PC-3 (cell line): ENCODE measurements at regions not wholly inside any gene's neighbourhood (a gene's known extent, or its start where the extent isn't known, plus 50 kb on each side); places are given as distances from the start of the nearest gene placed in this dataset.

Experiments used
- CTCF ChIP-seq: fragments of 300-600 bp; sonication (generic); conservative IDR thresholded peaks from 2 replicates; pipeline ENCODE4 v1.5.1; 2017; ENCODE audit warnings: antibody characterized with exemption, low read depth, mild to moderate bottlenecking, low read length
- EZH2phosphoT487 ChIP-seq: fragments of 300-600 bp; sonication (generic); IDR thresholded peaks from 2 replicates; pipeline ENCODE4 v1.6.1; 2018; ENCODE audit warnings: mild to moderate bottlenecking, antibody characterized with exemption, low read length, borderline replicate concordance

GRCh38 chr5:96189028-96189826 is 227.6 kb upstream of the ELL2 start:
- no peak for TF ChIP-seq CTCF
- TF ChIP-seq EZH2phosphoT487, result no peak
